ENCODE measurements at regions not wholly inside any gene's neighbourhood (a gene's known extent, or its start where the extent isn't known, plus 50 kb on each side); places are given as distances from the start of the nearest gene placed in this dataset.
"Not testable (repeated sequence)": the region's sequence is repeated elsewhere in the genome, so short reads cannot be mapped to it uniquely, and the experiment has no call there.

- intact Hi-C loops (cut with DNase I); DNase-seq (ENCODE audit: low spot score); ATAC-seq: not testable (repeated sequence)
These were observed 90.4 kb upstream of the ZNF519 start for GRCh38 chr18:14222354-14223221.

- intact Hi-C loops (cut with DNase I) = no loop called here
- DNase-seq (ENCODE audit: low spot score) (no peak), ATAC-seq (no peak)
These were observed 89.5 kb upstream of the ZNF519 start for GRCh38 chr18:14221689-14222088.

- ATAC-seq; intact Hi-C loops (cut with DNase I); DNase-seq (ENCODE audit: low spot score): not testable (repeated sequence)
These were observed 83.7 kb upstream of the ZNF519 start for GRCh38 chr18:14215952-14216351.

GRCh38 chr18:14203424-14203823, 71.2 kb upstream of the ZNF519 start:
- ATAC-seq; DNase-seq (ENCODE audit: low spot score); intact Hi-C loops (cut with DNase I): not testable (repeated sequence)

GRCh38 chr18:14190776-14191442, 58.7 kb upstream of the ZNF519 start:
- DNase-seq (ENCODE audit: low spot score); intact Hi-C loops (cut with DNase I); ATAC-seq: not testable (repeated sequence)

- no peak for ATAC-seq
- intact Hi-C loops (cut with DNase I) = no loop called here
- no peak for DNase-seq (ENCODE audit: low spot score)
These were observed 57.6 kb upstream of the ZNF519 start for GRCh38 chr18:14189858-14190257.

- intact Hi-C loops (cut with DNase I); DNase-seq (ENCODE audit: low spot score); ATAC-seq: not testable (repeated sequence)
These were observed 56.6 kb upstream of the ZNF519 start for GRCh38 chr18:14188751-14189406.
